ENCODE measurements at regions not wholly inside any gene's neighbourhood (a gene's known extent, or its start where the extent isn't known, plus 50 kb on each side); places are given as distances from the start of the nearest gene placed in this dataset.

GRCh38 chr2:146130290-146130689 is 1610.4 kb upstream of the ZEB2 start:
- Histone ChIP-seq H3K27ac (ENCODE audit: low read depth, low read length) (no peak overlapping the region), H3K27me3 (ENCODE audit: control insufficient read depth in 5 of 5, insufficient read depth in 4 of 5, low read length in 5 of 5) (no peaks in the 10 kb centered on the region), H3K4me1 (ENCODE audit: control insufficient read depth in 5 of 5, insufficient read depth in 5 of 5, low read length in 5 of 5) (no peaks in the 10 kb centered on the region), H3K36me3 (ENCODE audit: control insufficient read depth in 5 of 5, insufficient read depth in 5 of 5, low read length in 5 of 5) (no peaks in the 10 kb centered on the region), H3K4me3 (ENCODE audit: low read depth in 1 of 5, low read length in 5 of 5) (no peak overlapping the region), H3K9ac (ENCODE audit: low read length in 5 of 5) (no peak overlapping the region), H3K9me3 (ENCODE audit: control insufficient read depth in 5 of 5, low read length in 5 of 5) (no peaks in the 10 kb centered on the region)

GRCh38 chr2:146129231-146129630 is 1609.3 kb upstream of the ZEB2 start:
- Histone ChIP-seq H3K4me1 (ENCODE audit: control insufficient read depth in 5 of 5, insufficient read depth in 5 of 5, low read length in 5 of 5) (no peaks in the 10 kb centered on the region), H3K27me3 (ENCODE audit: control insufficient read depth in 5 of 5, insufficient read depth in 4 of 5, low read length in 5 of 5) (no peaks in the 10 kb centered on the region), H3K9ac (ENCODE audit: low read length in 5 of 5) (no peak overlapping the region), H3K36me3 (ENCODE audit: control insufficient read depth in 5 of 5, insufficient read depth in 5 of 5, low read length in 5 of 5) (no peaks in the 10 kb centered on the region), H3K9me3 (ENCODE audit: control insufficient read depth in 5 of 5, low read length in 5 of 5) (no peaks in the 10 kb centered on the region), H3K27ac (ENCODE audit: low read depth, low read length) (no peak overlapping the region), H3K4me3 (ENCODE audit: low read depth in 1 of 5, low read length in 5 of 5) (no peak overlapping the region)

- H3K27ac ChIP-seq (ENCODE audit: low read depth, low read length) = no peak overlapping the region
- no peaks in the 10 kb centered on the region for H3K36me3 ChIP-seq (ENCODE audit: control insufficient read depth in 5 of 5, insufficient read depth in 5 of 5, low read length in 5 of 5)
- H3K4me3 ChIP-seq (ENCODE audit: low read depth in 1 of 5, low read length in 5 of 5) = no peak overlapping the region
Observed at GRCh38 chr2:146128216-146128615, 1608.3 kb upstream of the ZEB2 start.

GRCh38 chr2:146125551-146125950 is 1605.6 kb upstream of the ZEB2 start:
- H3K27ac ChIP-seq (ENCODE audit: low read depth, low read length) = no peak overlapping the region
- H3K9ac ChIP-seq (ENCODE audit: low read length in 5 of 5) = no peak overlapping the region
- no peaks in the 10 kb centered on the region for H3K9me3 ChIP-seq (ENCODE audit: control insufficient read depth in 5 of 5, low read length in 5 of 5)
- no peaks in the 10 kb centered on the region for H3K4me1 ChIP-seq (ENCODE audit: control insufficient read depth in 5 of 5, insufficient read depth in 5 of 5, low read length in 5 of 5)
- H3K4me3 ChIP-seq (ENCODE audit: low read depth in 1 of 5, low read length in 5 of 5) = no peak overlapping the region
- H3K36me3 ChIP-seq (ENCODE audit: control insufficient read depth in 5 of 5, insufficient read depth in 5 of 5, low read length in 5 of 5) = no peaks in the 10 kb centered on the region
- no peaks in the 10 kb centered on the region for H3K27me3 ChIP-seq (ENCODE audit: control insufficient read depth in 5 of 5, insufficient read depth in 4 of 5, low read length in 5 of 5)

More at GRCh38 chr2:146128216-146128615, 1608.3 kb upstream of the ZEB2 start:
- H3K4me1 ChIP-seq (ENCODE audit: control insufficient read depth in 5 of 5, insufficient read depth in 5 of 5, low read length in 5 of 5) = no peaks in the 10 kb centered on the region
- H3K9me3 ChIP-seq (ENCODE audit: control insufficient read depth in 5 of 5, low read length in 5 of 5) = no peaks in the 10 kb centered on the region
- no peaks in the 10 kb centered on the region for H3K27me3 ChIP-seq (ENCODE audit: control insufficient read depth in 5 of 5, insufficient read depth in 4 of 5, low read length in 5 of 5)
- no peak overlapping the region for H3K9ac ChIP-seq (ENCODE audit: low read length in 5 of 5)

- H3K36me3 ChIP-seq (ENCODE audit: control insufficient read depth in 5 of 5, insufficient read depth in 5 of 5, low read length in 5 of 5) = no peaks in the 10 kb centered on the region
- H3K9me3 ChIP-seq (ENCODE audit: control insufficient read depth in 5 of 5, low read length in 5 of 5) = no peaks in the 10 kb centered on the region
- no peak overlapping the region for H3K9ac ChIP-seq (ENCODE audit: low read length in 5 of 5)
- H3K27ac ChIP-seq (ENCODE audit: low read depth, low read length) = no peak overlapping the region
- H3K4me3 ChIP-seq (ENCODE audit: low read depth in 1 of 5, low read length in 5 of 5) = no peak overlapping the region
- no peaks in the 10 kb centered on the region for H3K27me3 ChIP-seq (ENCODE audit: control insufficient read depth in 5 of 5, insufficient read depth in 4 of 5, low read length in 5 of 5)
- H3K4me1 ChIP-seq (ENCODE audit: control insufficient read depth in 5 of 5, insufficient read depth in 5 of 5, low read length in 5 of 5) = no peaks in the 10 kb centered on the region
Observed at GRCh38 chr2:146124741-146125140, 1604.8 kb upstream of the ZEB2 start.

- H3K27me3 ChIP-seq (ENCODE audit: control insufficient read depth in 5 of 5, insufficient read depth in 4 of 5, low read length in 5 of 5) = no peaks in the 10 kb centered on the region
Observed at GRCh38 chr2:146123714-146124113, 1603.8 kb upstream of the ZEB2 start.

GRCh38 chr2:146123256-146123655 is 1603.3 kb upstream of the ZEB2 start:
- no peaks in the 10 kb centered on the region for H3K9me3 ChIP-seq (ENCODE audit: control insufficient read depth in 5 of 5, low read length in 5 of 5)
- H3K36me3 ChIP-seq (ENCODE audit: control insufficient read depth in 5 of 5, insufficient read depth in 5 of 5, low read length in 5 of 5) = no peaks in the 10 kb centered on the region
- H3K27ac ChIP-seq (ENCODE audit: low read depth, low read length) = no peak overlapping the region
- no peaks in the 10 kb centered on the region for H3K4me1 ChIP-seq (ENCODE audit: control insufficient read depth in 5 of 5, insufficient read depth in 5 of 5, low read length in 5 of 5)
- H3K27me3 ChIP-seq (ENCODE audit: control insufficient read depth in 5 of 5, insufficient read depth in 4 of 5, low read length in 5 of 5) = no peaks in the 10 kb centered on the region
- no peak overlapping the region for H3K9ac ChIP-seq (ENCODE audit: low read length in 5 of 5)
- no peak overlapping the region for H3K4me3 ChIP-seq (ENCODE audit: low read depth in 1 of 5, low read length in 5 of 5)

More at GRCh38 chr2:146123714-146124113, 1603.8 kb upstream of the ZEB2 start:
- no peaks in the 10 kb centered on the region for H3K36me3 ChIP-seq (ENCODE audit: control insufficient read depth in 5 of 5, insufficient read depth in 5 of 5, low read length in 5 of 5)
- H3K4me1 ChIP-seq (ENCODE audit: control insufficient read depth in 5 of 5, insufficient read depth in 5 of 5, low read length in 5 of 5) = no peaks in the 10 kb centered on the region
- H3K9ac ChIP-seq (ENCODE audit: low read length in 5 of 5) = no peak overlapping the region
- H3K9me3 ChIP-seq (ENCODE audit: control insufficient read depth in 5 of 5, low read length in 5 of 5) = no peaks in the 10 kb centered on the region
- no peak overlapping the region for H3K4me3 ChIP-seq (ENCODE audit: low read depth in 1 of 5, low read length in 5 of 5)
- H3K27ac ChIP-seq (ENCODE audit: low read depth, low read length) = no peak overlapping the region

- no peak overlapping the region for H3K27ac ChIP-seq (ENCODE audit: low read depth, low read length)
- no peaks in the 10 kb centered on the region for H3K27me3 ChIP-seq (ENCODE audit: control insufficient read depth in 5 of 5, insufficient read depth in 4 of 5, low read length in 5 of 5)
- H3K4me1 ChIP-seq (ENCODE audit: control insufficient read depth in 5 of 5, insufficient read depth in 5 of 5, low read length in 5 of 5) = no peaks in the 10 kb centered on the region
- no peak overlapping the region for H3K9ac ChIP-seq (ENCODE audit: low read length in 5 of 5)
- no peaks in the 10 kb centered on the region for H3K9me3 ChIP-seq (ENCODE audit: control insufficient read depth in 5 of 5, low read length in 5 of 5)
- no peak overlapping the region for H3K4me3 ChIP-seq (ENCODE audit: low read depth in 1 of 5, low read length in 5 of 5)
- no peaks in the 10 kb centered on the region for H3K36me3 ChIP-seq (ENCODE audit: control insufficient read depth in 5 of 5, insufficient read depth in 5 of 5, low read length in 5 of 5)
Observed at GRCh38 chr2:146119586-146119985, 1599.7 kb upstream of the ZEB2 start.

GRCh38 chr2:146108993-146109392 is 1589.1 kb upstream of the ZEB2 start:
- Histone ChIP-seq H3K9me3 (ENCODE audit: control insufficient read depth in 5 of 5, low read length in 5 of 5) (no peaks in the 10 kb centered on the region), H3K9ac (ENCODE audit: low read length in 5 of 5) (no peak overlapping the region), H3K27ac (ENCODE audit: low read depth, low read length) (no peak overlapping the region), H3K4me3 (ENCODE audit: low read depth in 1 of 5, low read length in 5 of 5) (no peak overlapping the region), H3K4me1 (ENCODE audit: control insufficient read depth in 5 of 5, insufficient read depth in 5 of 5, low read length in 5 of 5) (no peaks in the 10 kb centered on the region), H3K36me3 (ENCODE audit: control insufficient read depth in 5 of 5, insufficient read depth in 5 of 5, low read length in 5 of 5) (no peaks in the 10 kb centered on the region), H3K27me3 (ENCODE audit: control insufficient read depth in 5 of 5, insufficient read depth in 4 of 5, low read length in 5 of 5) (no peaks in the 10 kb centered on the region)

- Histone ChIP-seq H3K27ac (ENCODE audit: low read depth, low read length) (no peak overlapping the region), H3K27me3 (ENCODE audit: control insufficient read depth in 5 of 5, insufficient read depth in 4 of 5, low read length in 5 of 5) (no peaks in the 10 kb centered on the region), H3K9ac (ENCODE audit: low read length in 5 of 5) (no peak overlapping the region), H3K9me3 (ENCODE audit: control insufficient read depth in 5 of 5, low read length in 5 of 5) (peaks cover 0 to 24% (median 20%) of the 10 kb centered on the region in 5 donors), H3K36me3 (ENCODE audit: control insufficient read depth in 5 of 5, insufficient read depth in 5 of 5, low read length in 5 of 5) (no peaks in the 10 kb centered on the region), H3K4me1 (ENCODE audit: control insufficient read depth in 5 of 5, insufficient read depth in 5 of 5, low read length in 5 of 5) (no peaks in the 10 kb centered on the region), H3K4me3 (ENCODE audit: low read depth in 1 of 5, low read length in 5 of 5) (peak overlapping the region in 1 of 5 donors; percentile 36)
Observed at GRCh38 chr2:146094185-146094584, 1574.3 kb upstream of the ZEB2 start.

GRCh38 chr2:146081459-146081858 is 1561.5 kb upstream of the ZEB2 start:
- H3K27me3 ChIP-seq (ENCODE audit: control insufficient read depth in 5 of 5, insufficient read depth in 4 of 5, low read length in 5 of 5) = no peaks in the 10 kb centered on the region
- H3K4me3 ChIP-seq (ENCODE audit: low read depth in 1 of 5, low read length in 5 of 5) = no peak overlapping the region
- no peaks in the 10 kb centered on the region for H3K36me3 ChIP-seq (ENCODE audit: control insufficient read depth in 5 of 5, insufficient read depth in 5 of 5, low read length in 5 of 5)
- H3K9me3 ChIP-seq (ENCODE audit: control insufficient read depth in 5 of 5, low read length in 5 of 5) = peaks cover 0 to 3% (median 0%) of the 10 kb centered on the region in 5 donors
- no peaks in the 10 kb centered on the region for H3K4me1 ChIP-seq (ENCODE audit: control insufficient read depth in 5 of 5, insufficient read depth in 5 of 5, low read length in 5 of 5)
- H3K9ac ChIP-seq (ENCODE audit: low read length in 5 of 5) = no peak overlapping the region
- H3K27ac ChIP-seq (ENCODE audit: low read depth, low read length) = no peak overlapping the region
